H1 (cell line): ENCODE measurements at regions not wholly inside any gene's neighbourhood (a gene's known extent, or its start where the extent isn't known, plus 50 kb on each side); places are given as distances from the start of the nearest gene placed in this dataset.

Experiments used
- CTCF ChIA-PET: fragments of 300-600 bp; sonication (Branson Sonifier 250); formaldehyde crosslinking; loops from one replicate; lab custom pipeline; 2021; ENCODE audit not compliant: partially characterized antibody; lab: Charles Lee
- POLR2A ChIA-PET: fragments of 300-600 bp; sonication (Branson Sonifier 250); formaldehyde crosslinking; loops from one replicate; lab custom pipeline; 2021; ENCODE audit warnings: inconsistent platforms; ENCODE audit not compliant: partially characterized antibody; lab: Charles Lee
- DNase-seq, 2 experiments: peaks; one replicate each; pipeline versions ENCODE4 v3.0.0 to v3.0.0-alpha.2; 2010 to 2022; ENCODE audit warnings: low spot score in 2 of 2, low read depth in 1 of 2, mixed read lengths in 1 of 2
- FAIRE-seq: peaks from 2 replicates; lab custom pipeline; 2011; peaks lifted over from hg19 to GRCh38; lab: Jason Lieb, UNC
- H2AFZ ChIP-seq: 2 replicates; pipeline ENCODE4 v1.8.1; 2012; ENCODE audit warnings: low read length, inconsistent platforms
- H2AK5ac ChIP-seq: 2 replicates; pipeline ENCODE4 v1.6.1; 2013; ENCODE audit warnings: low read depth, low read length
- H2BK120ac ChIP-seq: replicated peaks from 2 replicates; pipeline ENCODE3; 2013; ENCODE audit warnings: low read depth, low read length, inconsistent platforms
- H2BK12ac ChIP-seq: 2 replicates; pipeline ENCODE4 v1.6.1; 2013; ENCODE audit warnings: low read depth, low read length
- H2BK15ac ChIP-seq: 2 replicates; pipeline ENCODE4 v1.6.1; 2013; ENCODE audit warnings: low read length
- H2BK20ac ChIP-seq: 2 replicates; pipeline ENCODE4 v1.6.1; 2013; ENCODE audit warnings: low read length
- H2BK5ac ChIP-seq: 2 replicates; pipeline ENCODE4 v1.6.1; 2013; ENCODE audit warnings: low read depth, low read length
- H3K14ac ChIP-seq: 2 replicates; pipeline ENCODE4 v1.6.1; 2013; ENCODE audit warnings: inconsistent platforms; ENCODE audit not compliant: insufficient read length
- H3K18ac ChIP-seq: 2 replicates; pipeline ENCODE4 v1.6.1; 2013; ENCODE audit warnings: low read length; ENCODE audit errors: extremely low read depth
- H3K23ac ChIP-seq: 2 replicates; pipeline ENCODE4 v1.6.1; 2013; ENCODE audit warnings: inconsistent platforms; ENCODE audit not compliant: insufficient read length
- H3K23me2 ChIP-seq: 2 replicates; pipeline ENCODE4 v1.6.1; 2013; ENCODE audit warnings: low read depth, low read length
- H3K27ac ChIP-seq: 2 replicates; pipeline ENCODE4 v1.6.1; 2011; ENCODE audit warnings: low read depth, low read length, inconsistent platforms
- H3K27me3 ChIP-seq, 4 experiments: replicated peaks in 1 of 4; 1 replicate in 1 of 4; 2 replicates in 3 of 4; pipeline versions ENCODE4 v1.6.1 to v1.8.1; 2011 to 2013; ENCODE audit warnings: low read length in 3 of 4, mild to moderate bottlenecking in 3 of 4, inconsistent platforms in 2 of 4, mixed read lengths in 2 of 4, moderate library complexity in 1 of 4; ENCODE audit not compliant: control insufficient read depth in 3 of 4, insufficient read depth in 3 of 4; ENCODE audit errors: extremely low read depth in 1 of 4
- H3K36me3 ChIP-seq, 4 experiments: 2 replicates each; pipeline versions ENCODE4 v1.6.1 to v1.8.1; 2011 to 2013; ENCODE audit warnings: mild to moderate bottlenecking in 4 of 4, low read length in 3 of 4, moderate library complexity in 2 of 4, control low read depth in 1 of 4, inconsistent platforms in 1 of 4; ENCODE audit not compliant: insufficient read depth in 4 of 4, control insufficient read depth in 2 of 4
- H3K4ac ChIP-seq: replicated peaks from 2 replicates; pipeline ENCODE3; 2013; ENCODE audit warnings: low read length, low read depth, mixed read lengths, inconsistent platforms; ENCODE audit not compliant: insufficient read length
- H3K4me1 ChIP-seq, 4 experiments: replicated peaks in 1 of 4; 1 replicate in 1 of 4; 2 replicates in 3 of 4; pipeline versions ENCODE4 v1.6.1 to v1.8.1; 2011 to 2013; ENCODE audit warnings: low read length in 3 of 4, inconsistent platforms in 2 of 4, mixed read lengths in 1 of 4; ENCODE audit not compliant: insufficient read depth in 4 of 4, control insufficient read depth in 3 of 4
- H3K4me2 ChIP-seq, 2 experiments: 2 replicates each; pipeline versions ENCODE4 v1.6.1 to v1.8.1; 2011 to 2013; ENCODE audit warnings: low read depth in 2 of 2, low read length in 2 of 2, control low read depth in 1 of 2, inconsistent platforms in 1 of 2, mild to moderate bottlenecking in 1 of 2; ENCODE audit not compliant: insufficient read depth in 1 of 2
- H3K4me3 ChIP-seq, 4 experiments: fragments of 200-600, 300-600 bp in 1 of 4; sonication (generic), shearing (Covaris generic), sonication (Bioruptor Twin) in 1 of 4; 2 replicates each; pipeline versions ENCODE4 v1.5.1 to v1.8.1; 2011 to 2016; ENCODE audit warnings: low read length in 4 of 4, low read depth in 3 of 4, control low read depth in 2 of 4, inconsistent platforms in 2 of 4, mild to moderate bottlenecking in 2 of 4, mixed read lengths in 1 of 4, moderate library complexity in 1 of 4; ENCODE audit not compliant: insufficient read depth in 2 of 4; ENCODE audit errors: extremely low read depth in 1 of 4
- H3K56ac ChIP-seq: replicated peaks from 2 replicates; pipeline ENCODE3; 2013; ENCODE audit warnings: low read depth, mild to moderate bottlenecking, mixed read lengths, low read length, inconsistent platforms; ENCODE audit not compliant: insufficient read length
- H3K79me1 ChIP-seq: 2 replicates; pipeline ENCODE4 v1.6.1; 2013; ENCODE audit warnings: low read depth, low read length, control low read depth
- H3K79me2 ChIP-seq, 2 experiments: 2 replicates each; pipeline versions ENCODE4 v1.6.1 to v1.8.1; 2012 to 2013; ENCODE audit warnings: low read length in 2 of 2, mild to moderate bottlenecking in 2 of 2, inconsistent platforms in 1 of 2; ENCODE audit not compliant: insufficient read depth in 2 of 2, control insufficient read depth in 1 of 2
- H3K9ac ChIP-seq, 4 experiments: replicated peaks in 1 of 4; 1 replicate in 1 of 4; 2 replicates in 3 of 4; pipeline versions ENCODE4 v1.6.1 to v1.8.1; 2011 to 2013; ENCODE audit warnings: low read depth in 3 of 4, low read length in 3 of 4, control low read depth in 2 of 4, mild to moderate bottlenecking in 2 of 4, moderate library complexity in 2 of 4, inconsistent platforms in 1 of 4; ENCODE audit errors: extremely low read depth in 1 of 4
- H3K9me3 ChIP-seq, 2 experiments: 2 replicates each; pipeline versions ENCODE4 v1.6.1 to v1.8.1; 2012 to 2013; ENCODE audit warnings: mild to moderate bottlenecking in 2 of 2, moderate library complexity in 2 of 2, control low read depth in 1 of 2, inconsistent platforms in 1 of 2, low read depth in 1 of 2, low read length in 1 of 2, mixed read lengths in 1 of 2; ENCODE audit not compliant: insufficient read depth in 2 of 2
- H4K20me1 ChIP-seq, 2 experiments: replicated peaks in 1 of 2; 2 replicates each; pipeline versions ENCODE3 to v1.8.1; 2011 to 2013; ENCODE audit warnings: inconsistent platforms in 2 of 2, low read length in 2 of 2, mild to moderate bottlenecking in 1 of 2; ENCODE audit not compliant: insufficient read depth in 2 of 2, control insufficient read depth in 1 of 2
- H4K5ac ChIP-seq: 2 replicates; pipeline ENCODE4 v1.6.1; 2013; ENCODE audit warnings: low read length, low read depth, mixed read lengths, inconsistent platforms; ENCODE audit not compliant: insufficient read length
- H4K8ac ChIP-seq: 2 replicates; pipeline ENCODE4 v1.8.0; 2013; ENCODE audit warnings: mild to moderate bottlenecking, moderate library complexity, low read length, inconsistent platforms; ENCODE audit not compliant: insufficient read depth; ENCODE audit errors: extremely low read depth
- H4K91ac ChIP-seq: replicated peaks from 2 replicates; pipeline ENCODE3; 2013; ENCODE audit warnings: low read length, mixed read lengths, inconsistent platforms; ENCODE audit not compliant: insufficient read length
- CTCF ChIP-seq, 3 experiments: IDR thresholded peaks; 1 replicate in 2 of 3; 2 replicates in 1 of 3; pipeline versions ENCODE4 v1.5.1 to v1.6.1; 2011; ENCODE audit warnings: low read length in 3 of 3, mild to moderate bottlenecking in 3 of 3, inconsistent platforms in 2 of 3, low read depth in 1 of 3, moderate library complexity in 1 of 3; ENCODE audit not compliant: insufficient read depth in 1 of 3; ENCODE audit errors: control extremely low read depth in 1 of 3
- TEAD4 ChIP-seq: IDR thresholded peaks from 2 replicates; pipeline ENCODE4 v1.6.1; 2012; ENCODE audit warnings: low read depth, low read length, inconsistent platforms, mixed read lengths
- WGBS, 2 experiments: shearing (Covaris generic) in 1 of 2; methylation state at CpG; one replicate each; pipeline versions ENCODE4 v1.1.6 to v1.1.7; 2013 to 2015; ENCODE audit warnings: low lambda C conversion rate in 2 of 2, mixed read lengths in 2 of 2, inconsistent platforms in 1 of 2, low coverage in 1 of 2, missing lambda C conversion rate in 1 of 2; ENCODE audit not compliant: insufficient replicate concordance in 2 of 2, insufficient coverage in 1 of 2, insufficient read length in 1 of 2; ENCODE audit errors: extremely low coverage in 1 of 2, missing lambda C conversion rate in 1 of 2; 5-methylcytosine and 5-hydroxymethylcytosine counted together

GRCh38 chr3:73954506-73954905 is 329.8 kb upstream of the PDZRN3 start:
- H3K4me1 ChIP-seq, result no peaks in the 10 kb centered on the region
- no peak overlapping the region for H2BK15ac ChIP-seq
- H4K91ac ChIP-seq, result no peak overlapping the region
- no peaks in the 10 kb centered on the region for H3K23me2 ChIP-seq
- no peak overlapping the region for H3K23ac ChIP-seq
- H4K5ac ChIP-seq, result no peak overlapping the region
- POLR2A ChIA-PET, result no interaction called here
- no peaks in the 10 kb centered on the region for H4K20me1 ChIP-seq
- FAIRE-seq, result no peak
- CTCF ChIA-PET, result interaction anchor here (1.4 kb wide), 1 partner anchor 8 kb away, joined by 3 read pairs; no protein-coding TSS in a partner anchor
- no peak overlapping the region for H4K8ac ChIP-seq
- no peak overlapping the region for H2BK5ac ChIP-seq
- no peak overlapping the region for H3K18ac ChIP-seq
- no peak overlapping the region for H2AFZ ChIP-seq
- H2AK5ac ChIP-seq, result no peak overlapping the region
- TF ChIP-seq TEAD4, result 0 out of 2 replicates have a peak, but pooled peaks have one; percentile 6
- TF ChIP-seq CTCF (IDR thresholded peaks at IDR 0.05; ENCODE audit: control extremely low read depth in 1 of 3, insufficient read depth in 1 of 3, low read depth in 1 of 3, low read length in 3 of 3), result no peak
- no peak overlapping the region for H2BK12ac ChIP-seq
- 88% methylated on average over 1 of the region's 1 CpG; no CpG with 5 or more reads in 1 of the 2 experiments for WGBS, 2 experiments
- H3K4me3 ChIP-seq, result no peak overlapping the region
- H3K9me3 ChIP-seq, result no peaks in the 10 kb centered on the region
- H3K36me3 ChIP-seq, result no peaks in the 10 kb centered on the region
- no peak overlapping the region for H3K9ac ChIP-seq
- no peaks in the 10 kb centered on the region for H3K79me2 ChIP-seq
- peak in 1 of 2 experiments; percentile 2 for DNase-seq
- H2BK120ac ChIP-seq, result no peak overlapping the region
- H3K27ac ChIP-seq, result no peak overlapping the region
- no peak overlapping the region for H3K14ac ChIP-seq
- H3K4me2 ChIP-seq, result no peak overlapping the region
- H3K27me3 ChIP-seq, result no peaks in the 10 kb centered on the region
- H3K4ac ChIP-seq, result no peak overlapping the region
- H2BK20ac ChIP-seq, result no peak overlapping the region
- H3K56ac ChIP-seq, result no peak overlapping the region
- H3K79me1 ChIP-seq, result no peaks in the 10 kb centered on the region
